ENCODE measurements at regions not wholly inside any gene's neighbourhood (a gene's known extent, or its start where the extent isn't known, plus 50 kb on each side); places are given as distances from the start of the nearest gene placed in this dataset.

GRCh38 chr6:115120391-115120790, 777.6 kb upstream of the HS3ST5 start:
- H3K36me3 ChIP-seq (ENCODE audit: control insufficient read depth, insufficient read depth, low read length), result no peaks in the 10 kb centered on the region
- H3K4me2 ChIP-seq (ENCODE audit: low read length), result no peak overlapping the region
- H3K27me3 ChIP-seq (ENCODE audit: control insufficient read depth, insufficient read depth, low read length), result no peaks in the 10 kb centered on the region
- no peaks in the 10 kb centered on the region for H3K79me2 ChIP-seq
- no peak overlapping the region for H3K4me3 ChIP-seq (ENCODE audit: low read depth, low read length)
- no peak overlapping the region for H3K9ac ChIP-seq
- H3K9me3 ChIP-seq (ENCODE audit: control insufficient read depth, low read length), result no peaks in the 10 kb centered on the region
- H2AFZ ChIP-seq, result no peak overlapping the region
- H3K27ac ChIP-seq, result no peak overlapping the region
- TF ChIP-seq CTCF (IDR thresholded peaks at IDR 0.05), result no peak
- no peaks in the 10 kb centered on the region for H3K4me1 ChIP-seq

- Histone ChIP-seq H3K4me2 (ENCODE audit: low read length) (no peak overlapping the region), H3K36me3 (ENCODE audit: control insufficient read depth, insufficient read depth, low read length) (no peaks in the 10 kb centered on the region), H3K9me3 (ENCODE audit: control insufficient read depth, low read length) (no peaks in the 10 kb centered on the region), H2AFZ (no peak overlapping the region), H3K27me3 (ENCODE audit: control insufficient read depth, insufficient read depth, low read length) (no peaks in the 10 kb centered on the region), H3K4me3 (ENCODE audit: low read depth, low read length) (no peak overlapping the region), H3K9ac (no peak overlapping the region), H3K4me1 (no peaks in the 10 kb centered on the region), H3K79me2 (no peaks in the 10 kb centered on the region), H3K27ac (no peak overlapping the region)
- TF ChIP-seq CTCF (IDR thresholded peaks at IDR 0.05), result no peak
Observed at GRCh38 chr6:115091461-115091860, 748.6 kb upstream of the HS3ST5 start.

GRCh38 chr6:115078555-115078954, 735.7 kb upstream of the HS3ST5 start:
- Histone ChIP-seq H3K36me3 (ENCODE audit: control insufficient read depth, insufficient read depth, low read length) (no peaks in the 10 kb centered on the region), H3K27me3 (ENCODE audit: control insufficient read depth, insufficient read depth, low read length) (no peaks in the 10 kb centered on the region), H3K4me2 (ENCODE audit: low read length) (no peak overlapping the region), H3K4me1 (no peaks in the 10 kb centered on the region), H2AFZ (no peak overlapping the region), H3K9me3 (ENCODE audit: control insufficient read depth, low read length) (no peaks in the 10 kb centered on the region), H3K4me3 (ENCODE audit: low read depth, low read length) (no peak overlapping the region), H3K27ac (no peak overlapping the region), H3K79me2 (no peaks in the 10 kb centered on the region), H3K9ac (no peak overlapping the region)
- no peak for TF ChIP-seq CTCF (IDR thresholded peaks at IDR 0.05)

GRCh38 chr6:115071962-115072361, 729.1 kb upstream of the HS3ST5 start:
- Histone ChIP-seq H3K27ac (no peak overlapping the region), H3K79me2 (no peaks in the 10 kb centered on the region), H3K9me3 (ENCODE audit: control insufficient read depth, low read length) (peaks cover 4% of the 10 kb centered on the region), H3K4me2 (ENCODE audit: low read length) (no peak overlapping the region), H2AFZ (no peak overlapping the region), H3K9ac (no peak overlapping the region), H3K4me3 (ENCODE audit: low read depth, low read length) (no peak overlapping the region), H3K36me3 (ENCODE audit: control insufficient read depth, insufficient read depth, low read length) (no peaks in the 10 kb centered on the region), H3K27me3 (ENCODE audit: control insufficient read depth, insufficient read depth, low read length) (no peaks in the 10 kb centered on the region), H3K4me1 (no peaks in the 10 kb centered on the region)
- TF ChIP-seq CTCF (IDR thresholded peaks at IDR 0.05), result no peak

- no peak overlapping the region for H3K4me3 ChIP-seq (ENCODE audit: low read depth, low read length)
- no peaks in the 10 kb centered on the region for H3K27me3 ChIP-seq (ENCODE audit: control insufficient read depth, insufficient read depth, low read length)
- no peaks in the 10 kb centered on the region for H3K4me1 ChIP-seq
- H3K4me2 ChIP-seq (ENCODE audit: low read length), result no peak overlapping the region
- H3K27ac ChIP-seq, result no peak overlapping the region
- H3K9ac ChIP-seq, result no peak overlapping the region
- H3K36me3 ChIP-seq (ENCODE audit: control insufficient read depth, insufficient read depth, low read length), result no peaks in the 10 kb centered on the region
- TF ChIP-seq CTCF (IDR thresholded peaks at IDR 0.05), result no peak
- no peaks in the 10 kb centered on the region for H3K79me2 ChIP-seq
- peaks cover 4% of the 10 kb centered on the region for H3K9me3 ChIP-seq (ENCODE audit: control insufficient read depth, low read length)
- no peak overlapping the region for H2AFZ ChIP-seq
Observed at GRCh38 chr6:115067690-115068447, 725.0 kb upstream of the HS3ST5 start.
